Loucy (cell line): ENCODE measurements at regions not wholly inside any gene's neighbourhood (a gene's known extent, or its start where the extent isn't known, plus 50 kb on each side); places are given as distances from the start of the nearest gene placed in this dataset.

Experiments used
- CTCF ChIP-seq: fragments of 200-600 bp; sonication (generic); conservative IDR thresholded peaks from 2 replicates; pipeline ENCODE4 v1.5.1; 2014; ENCODE audit warnings: mild to moderate bottlenecking, antibody characterized with exemption, low read length
- EZH2phosphoT487 ChIP-seq: fragments of 200-600 bp; IDR thresholded peaks from 2 replicates; pipeline ENCODE4 v1.6.1; 2018; ENCODE audit warnings: antibody characterized with exemption, mild to moderate bottlenecking, moderate library complexity, borderline replicate concordance

DNA sequence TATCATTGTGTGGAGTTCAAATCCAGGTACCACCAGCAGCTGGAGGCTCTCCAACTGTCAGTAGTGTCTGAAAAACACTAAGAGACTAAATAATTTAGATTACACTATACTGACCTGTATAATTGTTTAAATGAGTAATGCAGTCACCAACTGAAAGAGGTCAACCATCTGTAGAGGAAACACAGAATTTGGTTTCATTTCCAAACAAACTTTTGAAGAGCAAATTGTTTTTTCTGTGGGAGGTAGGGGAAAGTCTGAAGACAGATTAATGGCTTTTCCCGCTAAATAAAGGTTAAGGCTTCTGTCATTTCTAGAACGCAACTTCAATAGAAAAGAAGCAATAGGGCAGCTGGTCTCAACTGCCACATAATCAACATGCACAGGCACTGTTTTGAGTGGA lies 462.6 kb downstream of the PRKD1 start:
- TF ChIP-seq CTCF = no peak
- no peak for TF ChIP-seq EZH2phosphoT487
